ENCODE measurements at regions not wholly inside any gene's neighbourhood (a gene's known extent, or its start where the extent isn't known, plus 50 kb on each side); places are given as distances from the start of the nearest gene placed in this dataset.
A peak's percentile ranks its signal among the peaks of the same experiment; 100 is the strongest.

DNA sequence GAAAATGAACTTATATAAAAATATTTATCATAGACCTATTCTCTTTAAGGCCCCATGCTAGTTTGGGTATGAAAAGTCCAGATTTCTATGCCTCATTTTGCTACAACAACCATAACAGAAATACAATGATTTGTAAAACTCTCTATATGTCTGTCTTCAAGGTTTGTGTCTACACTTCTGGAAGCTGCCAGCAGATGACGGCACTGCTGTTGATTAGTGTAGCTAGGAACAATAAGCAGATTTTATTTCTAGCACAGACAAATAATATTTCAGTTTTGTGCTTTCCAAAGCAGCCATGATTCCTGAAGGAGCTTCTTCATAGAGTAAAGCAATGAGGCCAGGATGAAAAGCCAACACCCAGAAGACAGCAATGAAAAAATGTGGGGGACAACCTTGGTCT, 779.6 kb upstream of the ADGRL2 start:
- no peak overlapping the region for H3K27ac ChIP-seq (replicated peaks)
- H3K9me3 ChIP-seq (replicated peaks), result no peaks in the 10 kb centered on the region
- no peak overlapping the region for H3K4me3 ChIP-seq
- no peaks in the 10 kb centered on the region for H3K4me1 ChIP-seq
- intact Hi-C loops (cut with micrococcal nuclease), result no loop called here
- no peaks in the 10 kb centered on the region for H3K27me3 ChIP-seq (ENCODE audit: low read depth)
- no peaks in the 10 kb centered on the region for H3K36me3 ChIP-seq
- DNase-seq, result no peak
- TF ChIP-seq, protein P1, sequence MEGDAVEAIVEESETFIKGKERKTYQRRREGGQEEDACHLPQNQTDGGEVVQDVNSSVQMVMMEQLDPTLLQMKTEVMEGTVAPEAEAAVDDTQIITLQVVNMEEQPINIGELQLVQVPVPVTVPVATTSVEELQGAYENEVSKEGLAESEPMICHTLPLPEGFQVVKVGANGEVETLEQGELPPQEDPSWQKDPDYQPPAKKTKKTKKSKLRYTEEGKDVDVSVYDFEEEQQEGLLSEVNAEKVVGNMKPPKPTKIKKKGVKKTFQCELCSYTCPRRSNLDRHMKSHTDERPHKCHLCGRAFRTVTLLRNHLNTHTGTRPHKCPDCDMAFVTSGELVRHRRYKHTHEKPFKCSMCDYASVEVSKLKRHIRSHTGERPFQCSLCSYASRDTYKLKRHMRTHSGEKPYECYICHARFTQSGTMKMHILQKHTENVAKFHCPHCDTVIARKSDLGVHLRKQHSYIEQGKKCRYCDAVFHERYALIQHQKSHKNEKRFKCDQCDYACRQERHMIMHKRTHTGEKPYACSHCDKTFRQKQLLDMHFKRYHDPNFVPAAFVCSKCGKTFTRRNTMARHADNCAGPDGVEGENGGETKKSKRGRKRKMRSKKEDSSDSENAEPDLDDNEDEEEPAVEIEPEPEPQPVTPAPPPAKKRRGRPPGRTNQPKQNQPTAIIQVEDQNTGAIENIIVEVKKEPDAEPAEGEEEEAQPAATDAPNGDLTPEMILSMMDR (IDR thresholded peaks at IDR 0.05; ENCODE audit: borderline replicate concordance), result peak; percentile 49

DNA sequence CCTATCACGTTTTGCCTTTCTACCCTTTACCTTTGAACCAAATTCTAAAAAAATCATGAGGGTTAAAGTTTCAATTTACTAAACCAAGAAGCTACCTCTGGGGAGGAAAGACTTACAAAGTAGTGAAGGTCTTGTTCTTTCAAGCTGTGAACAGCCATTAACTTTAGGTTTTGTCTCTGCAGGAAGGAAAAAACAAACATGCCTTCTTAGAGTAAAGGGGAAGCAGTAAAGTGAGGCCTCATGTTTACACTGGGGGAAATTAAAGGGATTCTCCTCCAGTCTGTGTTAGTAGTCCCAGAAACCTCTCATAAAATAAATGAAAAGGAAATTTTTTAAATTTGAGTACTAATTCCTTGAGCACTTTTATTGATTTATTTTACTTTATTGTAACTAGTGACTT, 780.2 kb upstream of the ADGRL2 start:
- no peak overlapping the region for H3K27ac ChIP-seq (replicated peaks)
- no peaks in the 10 kb centered on the region for H3K27me3 ChIP-seq (ENCODE audit: low read depth)
- TF ChIP-seq, protein P1 (IDR thresholded peaks at IDR 0.05; ENCODE audit: borderline replicate concordance), result no peak
- no peak for DNase-seq
- no peak overlapping the region for H3K4me3 ChIP-seq
- no peaks in the 10 kb centered on the region for H3K36me3 ChIP-seq
- no peaks in the 10 kb centered on the region for H3K9me3 ChIP-seq (replicated peaks)
- intact Hi-C loops (cut with micrococcal nuclease), result no loop called here
- no peaks in the 10 kb centered on the region for H3K4me1 ChIP-seq

DNA sequence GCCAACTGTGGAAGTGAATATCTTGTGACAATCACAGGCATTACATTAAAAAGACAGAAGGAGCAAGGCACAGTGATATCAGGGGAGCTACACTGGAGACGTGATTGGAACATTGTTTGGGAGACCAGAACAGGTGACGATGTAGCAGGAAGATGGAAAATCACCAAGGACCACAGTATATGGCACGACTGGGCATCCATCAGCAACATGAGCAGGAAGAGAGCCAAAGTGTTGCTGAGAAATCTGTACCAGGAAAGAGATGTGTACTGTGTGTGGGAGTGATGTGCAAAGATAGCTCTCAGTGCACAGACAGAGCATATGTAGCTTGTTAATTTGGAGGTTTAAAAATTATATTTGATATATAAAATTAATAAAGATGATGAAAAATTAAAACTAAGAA, 790.6 kb upstream of the ADGRL2 start:
- Histone ChIP-seq H3K36me3 (no peaks in the 10 kb centered on the region), H3K9me3 (replicated peaks) (no peaks in the 10 kb centered on the region), H3K27ac (replicated peaks) (no peak overlapping the region), H3K27me3 (ENCODE audit: low read depth) (no peaks in the 10 kb centered on the region), H3K4me3 (no peak overlapping the region), H3K4me1 (no peaks in the 10 kb centered on the region)
- intact Hi-C loops (cut with micrococcal nuclease), result no loop called here
- DNase-seq, result no peak
- TF ChIP-seq, protein P1 (IDR thresholded peaks at IDR 0.05; ENCODE audit: borderline replicate concordance), result no peak

DNA sequence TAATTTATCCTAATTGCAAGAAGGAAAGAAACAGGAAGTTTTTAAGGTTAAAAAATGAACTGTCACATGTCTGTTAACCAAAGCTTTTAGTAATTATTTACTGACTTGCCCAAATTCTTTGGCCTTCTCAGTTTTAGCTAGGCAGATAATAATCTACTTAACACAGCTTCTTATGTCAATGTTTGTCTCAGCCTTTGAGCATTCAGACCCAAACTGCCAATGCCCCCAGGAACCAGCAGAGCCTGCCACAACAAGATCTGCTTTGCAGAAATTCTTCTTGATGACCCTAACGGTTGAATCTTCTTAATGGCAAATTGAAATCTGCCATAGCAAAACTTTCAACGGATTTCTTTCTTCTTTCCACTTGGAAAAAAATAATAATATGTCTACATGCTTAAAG, 792.4 kb upstream of the ADGRL2 start:
- no peaks in the 10 kb centered on the region for H3K36me3 ChIP-seq
- no peak overlapping the region for H3K27ac ChIP-seq (replicated peaks)
- peaks cover 4% of the 10 kb centered on the region for H3K4me1 ChIP-seq
- intact Hi-C loops (cut with micrococcal nuclease), result no loop called here
- no peaks in the 10 kb centered on the region for H3K27me3 ChIP-seq (ENCODE audit: low read depth)
- DNase-seq, result no peak
- TF ChIP-seq, protein P1 (IDR thresholded peaks at IDR 0.05; ENCODE audit: borderline replicate concordance), result no peak
- no peak overlapping the region for H3K4me3 ChIP-seq
- no peaks in the 10 kb centered on the region for H3K9me3 ChIP-seq (replicated peaks)

DNA sequence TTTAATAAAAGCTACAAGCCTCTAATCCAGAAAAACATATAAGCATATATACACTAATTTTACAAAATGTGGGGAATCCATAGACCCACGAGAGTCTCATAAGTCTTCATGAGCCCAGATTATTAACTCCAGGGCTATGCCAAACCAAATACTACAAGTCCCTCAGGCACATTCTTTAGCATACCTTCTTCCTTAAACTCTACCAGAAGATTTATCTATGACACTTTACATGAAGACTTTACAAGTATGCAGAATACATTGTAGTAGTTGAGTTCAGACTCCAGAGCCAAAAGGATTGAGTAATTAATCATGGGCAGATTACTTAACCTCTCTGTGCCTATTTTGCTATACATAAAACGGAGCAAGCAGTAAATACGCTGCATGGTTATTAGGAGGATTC, 793.7 kb upstream of the ADGRL2 start:
- no peak for DNase-seq

More for the DNA sequence above, 793.7 kb upstream of the ADGRL2 start:
- peaks cover 4% of the 10 kb centered on the region for H3K4me1 ChIP-seq
- TF ChIP-seq, protein P1 (IDR thresholded peaks at IDR 0.05; ENCODE audit: borderline replicate concordance), result no peak
- intact Hi-C loops (cut with micrococcal nuclease), result no loop called here
- H3K9me3 ChIP-seq (replicated peaks), result no peaks in the 10 kb centered on the region
- H3K27me3 ChIP-seq (ENCODE audit: low read depth), result no peaks in the 10 kb centered on the region
- no peak overlapping the region for H3K27ac ChIP-seq (replicated peaks)
- H3K4me3 ChIP-seq, result no peak overlapping the region
- no peaks in the 10 kb centered on the region for H3K36me3 ChIP-seq
